Fibroblast of lung (primary cell): ENCODE measurements at regions not wholly inside any gene's neighbourhood (a gene's known extent, or its start where the extent isn't known, plus 50 kb on each side); places are given as distances from the start of the nearest gene placed in this dataset.

Experiments used
- DNase-seq, 2 donors: peaks; one replicate each; pipeline versions ENCODE4 v3.0.0 to v3.0.0-alpha.2; 2010; ENCODE audit warnings: low read depth in 2 of 2
- H2AFZ ChIP-seq: 2 replicates; pipeline ENCODE4 v1.5.1; 2012; ENCODE audit warnings: low read length, control low read depth, inconsistent platforms
- H3K27ac ChIP-seq: 2 replicates; pipeline ENCODE4 v1.5.1; 2011; ENCODE audit warnings: low read length, control low read depth; ENCODE audit not compliant: insufficient read depth
- H3K27me3 ChIP-seq: 2 replicates; pipeline ENCODE4 v1.5.1; 2011; ENCODE audit warnings: mild to moderate bottlenecking, low read length; ENCODE audit not compliant: control insufficient read depth, insufficient read depth
- H3K36me3 ChIP-seq: 2 replicates; pipeline ENCODE4 v1.5.1; 2011; ENCODE audit warnings: low read length; ENCODE audit not compliant: control insufficient read depth, insufficient read depth
- H3K4me1 ChIP-seq: 2 replicates; pipeline ENCODE4 v1.5.1; 2011; ENCODE audit warnings: low read length; ENCODE audit not compliant: control insufficient read depth, insufficient read depth; ENCODE audit errors: extremely low read depth
- H3K4me2 ChIP-seq: 2 replicates; pipeline ENCODE4 v1.5.1; 2011; ENCODE audit warnings: low read length, control low read depth; ENCODE audit not compliant: insufficient read depth; ENCODE audit errors: extremely low read depth
- H3K4me3 ChIP-seq, 4 experiments: fragments of 200-600 bp in 1 of 4; sonication (generic) in 1 of 4; replicated peaks in 1 of 4; 2 replicates each; pipeline ENCODE4 v1.5.1; 2011 to 2016; ENCODE audit warnings: low read length in 4 of 4, low read depth in 3 of 4, mild to moderate bottlenecking in 3 of 4, control low read depth in 2 of 4, inconsistent platforms in 1 of 4, mixed read lengths in 1 of 4; ENCODE audit not compliant: insufficient read depth in 1 of 4; ENCODE audit errors: control extremely low read depth in 1 of 4
- H3K79me2 ChIP-seq: 2 replicates; pipeline ENCODE4 v1.5.1; 2012; ENCODE audit warnings: mild to moderate bottlenecking, low read length, inconsistent platforms; ENCODE audit not compliant: control insufficient read depth, insufficient read depth
- H3K9ac ChIP-seq: 2 replicates; pipeline ENCODE4 v1.5.1; 2011; ENCODE audit warnings: mild to moderate bottlenecking, low read length, control low read depth; ENCODE audit not compliant: insufficient read depth
- H3K9me3 ChIP-seq: 2 replicates; pipeline ENCODE4 v1.5.1; 2012; ENCODE audit warnings: low read depth, low read length; ENCODE audit not compliant: control insufficient read depth, insufficient read depth
- H4K20me1 ChIP-seq: 2 replicates; pipeline ENCODE4 v1.5.1; 2011; ENCODE audit warnings: low read length; ENCODE audit not compliant: control insufficient read depth, insufficient read depth; ENCODE audit errors: extremely low read depth
- CTCF ChIP-seq, 2 donors: IDR thresholded peaks in 1 of 2; conservative IDR thresholded peaks in 1 of 2; 1 replicate in 1 of 2; 2 replicates in 1 of 2; pipeline ENCODE4 v1.5.1; 2011 to 2012; ENCODE audit warnings: low read length in 2 of 2, control low read depth in 1 of 2, inconsistent platforms in 1 of 2, low read depth in 1 of 2, mild to moderate bottlenecking in 1 of 2
- EZH2 ChIP-seq: IDR thresholded peaks from 2 replicates; pipeline ENCODE4 v1.5.1; 2012; ENCODE audit warnings: low read length, control low read depth, mild to moderate bottlenecking; ENCODE audit errors: missing control alignments

- Histone ChIP-seq H3K9ac (no peak overlapping the region), H3K36me3 (no peaks in the 10 kb centered on the region), H4K20me1 (no peaks in the 10 kb centered on the region), H3K4me2 (no peak overlapping the region), H3K79me2 (no peaks in the 10 kb centered on the region), H3K4me3 (no peak overlapping the region), H3K27me3 (no peaks in the 10 kb centered on the region), H3K9me3 (no peaks in the 10 kb centered on the region), H2AFZ (no peak overlapping the region), H3K27ac (no peak overlapping the region), H3K4me1 (no peaks in the 10 kb centered on the region)
- no peak for DNase-seq
- TF ChIP-seq EZH2: no peak
Observed at GRCh38 chr4:52370576-52370975, 288.5 kb downstream of the USP46 start.

GRCh38 chr4:52371841-52372240 is 287.3 kb downstream of the USP46 start:
- H3K4me2 ChIP-seq: no peak overlapping the region
- no peaks in the 10 kb centered on the region for H3K27me3 ChIP-seq
- DNase-seq: no peak
- no peaks in the 10 kb centered on the region for H3K79me2 ChIP-seq
- H3K9me3 ChIP-seq: no peaks in the 10 kb centered on the region
- no peaks in the 10 kb centered on the region for H4K20me1 ChIP-seq
- no peaks in the 10 kb centered on the region for H3K36me3 ChIP-seq
- no peak overlapping the region for H3K9ac ChIP-seq
- H3K4me1 ChIP-seq: no peaks in the 10 kb centered on the region
- no peak overlapping the region for H3K27ac ChIP-seq
- no peak overlapping the region for H3K4me3 ChIP-seq
- no peak for TF ChIP-seq EZH2
- TF ChIP-seq CTCF (conservative IDR thresholded peaks at IDR 0.05 in 1 of 2, IDR thresholded peaks at IDR 0.05 in 1 of 2; ENCODE audit: low read depth in 1 of 2, low read length in 2 of 2): no peak
- H2AFZ ChIP-seq: no peak overlapping the region

GRCh38 chr4:52372269-52372668 is 286.8 kb downstream of the USP46 start:
- H2AFZ ChIP-seq: no peak overlapping the region
- H4K20me1 ChIP-seq: no peaks in the 10 kb centered on the region
- H3K4me3 ChIP-seq: no peak overlapping the region
- no peak overlapping the region for H3K4me2 ChIP-seq
- H3K27ac ChIP-seq: no peak overlapping the region
- TF ChIP-seq CTCF (conservative IDR thresholded peaks at IDR 0.05 in 1 of 2, IDR thresholded peaks at IDR 0.05 in 1 of 2; ENCODE audit: low read depth in 1 of 2, low read length in 2 of 2) (no peak), EZH2 (no peak)
- H3K9ac ChIP-seq: no peak overlapping the region
- H3K9me3 ChIP-seq: no peaks in the 10 kb centered on the region
- no peaks in the 10 kb centered on the region for H3K79me2 ChIP-seq
- no peaks in the 10 kb centered on the region for H3K27me3 ChIP-seq
- no peaks in the 10 kb centered on the region for H3K36me3 ChIP-seq
- H3K4me1 ChIP-seq: no peaks in the 10 kb centered on the region
- DNase-seq: no peak
